ENCODE measurements at regions not wholly inside any gene's neighbourhood (a gene's known extent, or its start where the extent isn't known, plus 50 kb on each side); places are given as distances from the start of the nearest gene placed in this dataset.

DNA sequence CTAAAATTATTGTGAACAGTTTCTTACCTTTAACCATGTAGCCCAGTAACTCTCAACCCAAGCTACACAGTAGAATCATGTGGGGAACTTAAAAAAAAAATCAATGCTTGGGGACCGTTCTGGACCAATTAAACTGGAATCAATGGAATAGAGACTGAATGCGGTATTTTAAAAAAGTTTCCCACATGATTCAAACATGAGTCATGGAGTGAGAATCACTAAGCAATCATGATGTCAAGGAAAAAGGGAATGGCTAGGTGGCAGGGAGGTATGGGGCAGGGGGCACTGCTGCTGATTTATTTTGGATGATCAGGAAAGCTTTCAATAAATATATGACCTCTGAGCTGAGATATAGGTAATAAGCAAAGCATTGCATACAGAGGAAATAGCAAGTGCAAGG lies 250.5 kb upstream of the RORA start:
- no peak for DNase-seq (ENCODE audit: low read depth)

DNA sequence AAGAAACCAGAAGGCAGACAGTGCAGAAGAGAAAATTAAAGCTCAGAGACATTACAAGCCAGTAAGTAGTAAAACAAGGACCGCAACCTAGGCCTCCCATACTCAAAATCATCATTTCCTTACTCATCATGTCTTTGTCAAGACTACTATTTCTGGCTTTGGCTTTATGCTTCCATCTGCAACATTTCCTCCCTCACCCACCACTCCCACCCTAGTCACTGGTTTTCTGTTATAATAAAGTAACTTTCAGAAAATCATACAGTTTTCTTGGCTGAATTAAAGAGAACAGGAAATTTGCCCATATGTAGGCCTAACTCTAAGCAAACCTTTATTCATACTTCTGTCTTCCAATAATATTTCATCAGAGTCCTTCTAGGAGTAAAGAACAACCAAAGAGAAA lies 247.6 kb upstream of the RORA start:
- no peak for DNase-seq (ENCODE audit: low read depth)

DNA sequence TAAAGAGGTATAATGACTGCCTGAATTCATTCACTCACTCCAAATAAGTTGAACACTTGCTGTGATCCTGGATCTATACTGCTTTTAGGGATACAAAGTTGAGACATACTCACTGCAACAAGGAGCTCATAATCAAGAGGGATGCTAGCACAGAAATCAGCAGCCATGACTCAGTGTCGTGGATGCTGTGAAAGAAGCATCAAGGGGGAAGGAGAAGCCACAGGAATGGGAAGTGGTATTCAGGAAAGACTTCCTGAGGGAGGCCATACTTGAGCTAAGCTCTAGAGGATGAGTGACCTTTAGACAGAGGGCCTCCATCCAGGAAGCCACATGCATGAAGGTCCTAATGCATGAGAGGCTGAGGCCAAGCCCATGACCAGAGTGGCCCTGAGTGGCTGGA lies 245.7 kb upstream of the RORA start:
- no peak for DNase-seq (ENCODE audit: low read depth)

DNA sequence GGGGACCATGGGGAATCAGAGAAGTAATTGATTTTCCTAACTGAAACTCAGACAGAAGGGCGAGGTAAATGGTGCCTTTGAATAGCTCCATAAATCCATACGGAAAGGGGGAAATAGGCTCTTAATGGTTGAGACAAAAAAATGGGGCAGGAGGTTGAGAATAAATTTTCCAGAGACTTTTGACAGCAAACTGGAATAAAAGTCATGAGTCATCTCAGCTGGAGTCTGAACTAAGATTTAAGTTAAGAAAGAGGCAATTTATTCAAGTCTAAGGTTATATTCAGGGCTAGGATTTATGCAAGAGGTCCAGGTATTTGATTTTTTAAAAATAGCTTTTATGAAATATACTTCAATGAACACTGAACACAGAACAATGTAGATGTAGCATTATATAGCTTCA lies 238.7 kb upstream of the RORA start:
- no peak for DNase-seq (ENCODE audit: low read depth)

DNA sequence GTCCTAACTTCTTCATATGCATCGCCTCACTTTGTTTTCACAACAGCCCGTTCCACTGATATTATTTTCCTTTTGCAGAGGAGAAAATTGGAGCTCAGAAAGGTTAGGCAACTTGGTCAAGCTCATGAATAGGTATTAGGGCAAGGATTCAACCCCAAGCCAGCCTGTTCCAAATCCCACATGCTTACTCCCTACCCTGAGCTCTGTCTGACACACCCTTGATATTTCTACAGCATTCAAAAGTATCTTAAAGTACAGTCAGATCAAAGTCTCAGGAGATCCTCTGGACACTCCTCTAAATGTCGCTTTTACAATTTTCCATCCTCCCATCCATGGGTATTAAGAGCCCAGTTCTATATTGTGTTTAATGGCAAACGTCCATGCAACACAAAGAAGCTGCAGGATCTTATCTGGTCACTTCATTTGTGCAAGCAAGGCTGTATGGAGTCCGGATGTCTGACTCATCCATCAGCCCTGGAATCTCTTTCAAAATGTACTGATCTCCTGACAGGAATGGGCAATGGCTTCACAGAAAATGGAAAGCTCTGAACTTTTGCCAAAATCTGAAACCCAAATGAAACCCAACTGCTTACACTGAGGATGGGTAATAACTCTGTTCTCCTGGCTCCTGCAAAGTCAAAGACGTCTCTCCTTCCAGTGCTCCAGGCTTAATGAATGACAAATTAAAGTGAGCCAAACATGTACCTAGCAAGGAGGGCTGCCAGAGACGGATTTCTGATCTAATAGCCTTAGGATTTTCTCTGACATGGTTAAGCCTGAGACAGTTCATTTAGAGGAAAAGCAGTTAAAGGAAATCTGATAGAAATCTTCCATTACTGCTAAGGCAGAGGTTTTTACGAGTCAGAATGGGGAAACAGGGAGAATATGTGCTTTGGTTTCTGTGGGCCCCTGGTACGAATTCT lies 230.9 kb upstream of the RORA start:
- no peak for DNase-seq (ENCODE audit: low read depth)

DNA sequence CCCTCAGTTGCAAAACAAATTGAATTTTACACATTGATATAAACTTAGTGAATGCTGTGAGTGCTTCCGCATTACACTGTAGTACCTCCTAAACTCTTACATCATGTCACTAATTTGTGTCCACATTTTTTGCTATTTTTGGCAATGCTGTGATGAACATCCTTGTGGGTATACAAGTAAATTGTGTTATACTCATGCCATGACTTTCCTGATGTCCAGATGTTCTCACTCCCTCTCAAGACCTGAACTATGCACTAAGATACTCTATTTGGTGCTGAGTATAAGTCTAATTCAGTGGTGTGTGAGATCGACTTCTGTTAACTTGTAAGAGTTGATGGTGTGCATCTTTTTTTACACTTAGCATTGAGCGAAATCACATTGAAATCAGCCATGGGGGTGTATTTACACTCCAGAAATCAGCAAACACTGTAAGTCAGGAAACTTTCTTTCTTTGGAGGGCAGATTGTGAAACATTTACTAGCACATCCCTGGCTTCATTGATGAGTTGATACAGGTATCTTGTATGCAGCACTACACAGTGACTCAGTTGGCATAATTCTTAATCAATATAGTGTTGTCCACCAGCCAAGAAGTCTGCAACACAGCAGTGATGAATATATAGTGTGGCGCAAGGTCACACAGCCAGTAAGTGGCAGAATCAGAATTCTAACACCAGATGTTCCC lies 228.1 kb upstream of the RORA start:
- DNase-seq (ENCODE audit: low read depth): no peak

DNA sequence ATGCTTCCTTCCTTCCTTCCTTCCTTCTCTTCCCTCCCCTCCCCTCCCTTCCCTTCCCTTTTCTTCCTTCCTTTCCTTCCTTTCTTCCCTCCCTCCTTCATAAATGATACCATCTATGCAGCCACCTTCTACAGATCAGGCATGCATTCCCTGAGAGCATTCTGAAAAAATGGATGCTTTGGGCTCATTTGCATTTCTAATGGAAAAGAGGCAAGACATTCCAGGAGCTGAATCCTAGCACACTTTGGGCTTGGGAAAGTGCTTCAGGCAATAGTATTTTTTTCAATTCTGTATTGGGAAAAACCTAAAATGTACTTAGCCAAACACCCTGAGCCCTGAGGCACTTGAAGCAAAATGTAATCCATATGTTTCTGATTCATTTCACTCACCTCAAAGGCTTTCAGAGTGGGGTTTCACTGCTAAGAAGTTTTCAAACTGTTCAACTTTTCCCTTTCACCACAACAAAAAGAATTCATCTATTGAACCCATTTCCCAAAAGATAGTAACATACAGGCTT lies 220.1 kb upstream of the RORA start:
- no peak for DNase-seq (ENCODE audit: low read depth)

DNA sequence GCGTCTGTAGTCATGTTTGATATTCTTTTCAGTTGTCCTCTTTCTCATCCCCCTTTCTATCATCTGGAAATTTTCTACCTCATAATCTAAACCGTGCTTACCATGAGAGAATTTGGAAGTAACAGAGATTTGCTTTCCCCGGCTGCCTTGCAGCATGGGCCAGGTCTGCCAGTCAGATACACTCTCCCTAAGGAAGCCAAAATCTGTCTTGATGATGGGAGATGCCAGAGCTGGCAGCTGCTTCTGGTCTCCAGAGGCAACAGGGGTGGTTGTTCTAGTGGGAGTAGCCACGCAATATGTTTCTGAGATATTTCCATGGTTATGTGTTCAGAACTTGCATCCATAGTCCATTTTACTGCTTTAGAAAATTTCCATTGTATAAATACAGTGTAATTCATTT lies 218.9 kb upstream of the RORA start:
- DNase-seq (ENCODE audit: low read depth): no peak

DNA sequence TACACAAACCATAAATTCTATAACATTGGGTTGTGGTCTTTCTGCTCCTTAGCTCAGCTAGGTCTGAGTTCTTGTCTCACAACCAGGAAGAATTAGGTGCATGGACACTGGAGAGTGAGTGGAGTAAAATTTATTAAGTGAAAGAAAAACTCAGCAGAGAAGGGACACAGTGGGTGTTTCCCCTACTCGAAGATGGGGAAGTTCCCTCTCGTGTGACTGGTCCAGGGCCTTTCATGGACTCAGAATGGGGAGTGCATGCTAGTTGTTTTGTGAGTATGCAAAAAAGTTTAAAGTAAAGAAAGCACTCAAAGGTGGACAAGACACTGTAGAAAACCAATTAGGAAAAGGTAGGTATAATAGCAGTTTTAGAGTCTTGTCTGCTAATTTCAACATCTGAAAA lies 215.5 kb upstream of the RORA start:
- no peak for DNase-seq (ENCODE audit: low read depth)

DNA sequence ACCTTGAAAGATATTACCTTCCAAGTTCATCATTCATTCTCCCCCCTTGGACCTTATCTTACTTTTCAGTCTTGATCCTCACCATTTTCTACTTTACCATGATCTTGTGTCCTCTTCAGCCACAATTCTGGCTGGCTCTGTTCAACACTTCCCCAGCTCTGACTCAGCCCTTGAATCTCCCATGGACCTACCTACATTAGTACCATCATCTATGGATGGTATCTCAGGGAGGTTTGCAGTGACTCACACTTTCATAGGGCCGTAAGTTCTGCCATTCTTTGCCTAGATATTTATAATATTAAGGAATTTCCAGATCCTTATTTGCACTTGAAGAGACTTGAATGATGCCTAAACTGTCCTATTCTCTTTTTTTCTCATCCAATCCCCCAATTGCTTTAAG lies 213.7 kb upstream of the RORA start:
- no peak for DNase-seq (ENCODE audit: low read depth)

DNA sequence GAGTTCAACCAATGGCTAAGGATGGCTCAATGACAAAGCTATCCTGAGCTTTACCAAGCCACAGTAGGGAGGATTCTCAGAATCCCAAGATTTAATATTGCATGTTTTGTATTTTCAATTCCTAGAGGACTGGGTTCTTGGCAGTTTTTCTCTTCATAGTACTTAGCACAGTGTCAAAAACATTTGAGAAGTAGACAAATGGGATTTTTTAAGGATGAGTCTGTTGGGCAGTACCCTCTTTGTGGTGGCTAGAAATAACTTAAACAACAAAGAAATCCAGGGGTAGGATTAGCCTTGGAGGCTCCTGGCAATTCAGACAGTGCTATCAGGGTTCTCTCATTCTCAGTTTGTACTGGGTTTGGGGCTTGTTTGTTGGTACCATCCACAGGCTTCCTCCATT lies 212.8 kb upstream of the RORA start:
- no peak for DNase-seq (ENCODE audit: low read depth)

DNA sequence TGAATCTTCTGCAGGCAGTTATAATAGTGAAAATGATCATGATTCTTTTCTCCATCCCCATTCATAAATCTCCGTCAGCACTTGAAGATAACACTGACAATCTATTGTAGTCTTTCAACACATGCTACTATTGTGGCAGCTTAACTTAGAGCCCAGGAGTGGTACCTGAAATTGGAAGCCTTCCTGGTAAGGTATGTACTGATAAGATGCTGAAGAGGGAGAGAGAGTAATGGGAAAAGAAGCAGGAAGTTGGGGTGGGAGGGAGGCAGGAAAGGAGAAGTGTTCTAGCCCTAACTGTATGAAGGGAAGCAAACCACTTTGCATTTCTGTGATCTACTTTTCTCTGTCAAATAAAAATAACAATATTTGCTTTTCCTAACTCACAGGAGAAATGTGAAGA lies 197.4 kb upstream of the RORA start:
- DNase-seq (ENCODE audit: low read depth): no peak

DNA sequence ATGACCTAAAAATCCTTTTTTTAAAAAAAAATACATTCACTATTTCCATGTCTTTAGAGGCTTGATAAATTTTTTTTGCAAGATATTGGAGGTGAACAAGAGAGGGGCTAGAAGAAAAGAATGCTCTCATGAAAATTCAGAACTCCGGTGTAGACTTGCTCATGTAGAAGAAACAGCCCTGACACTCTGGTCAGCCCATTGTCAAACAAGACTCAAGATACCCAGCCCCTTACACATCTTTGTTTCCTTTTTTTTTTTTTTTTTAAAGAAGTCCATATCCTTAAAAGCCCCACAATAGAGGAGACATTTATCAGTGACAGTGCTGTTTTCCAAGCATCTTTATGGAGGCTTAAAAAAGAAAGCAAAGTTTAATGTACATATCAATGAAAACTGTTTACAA lies 196.8 kb upstream of the RORA start:
- DNase-seq (ENCODE audit: low read depth): no peak

DNA sequence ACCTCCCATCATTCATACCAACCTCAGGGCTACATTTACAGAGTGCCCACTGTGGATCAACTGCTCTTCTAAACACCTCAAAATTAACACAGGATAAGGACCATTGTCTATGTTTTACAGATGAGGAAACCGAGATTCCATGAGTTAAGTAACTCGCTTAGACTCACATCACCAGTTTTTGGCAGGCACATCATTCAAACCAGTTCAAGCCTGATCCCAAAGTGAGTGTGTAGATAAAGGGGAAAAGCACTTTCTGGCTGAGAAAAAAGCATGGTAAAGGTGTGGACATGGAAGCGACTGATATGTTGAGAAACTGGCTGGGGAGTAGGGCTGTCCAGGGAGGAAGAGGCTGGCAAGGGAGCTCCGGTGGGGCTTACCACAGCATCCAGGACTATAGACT lies 193.7 kb upstream of the RORA start:
- no peak for DNase-seq (ENCODE audit: low read depth)

DNA sequence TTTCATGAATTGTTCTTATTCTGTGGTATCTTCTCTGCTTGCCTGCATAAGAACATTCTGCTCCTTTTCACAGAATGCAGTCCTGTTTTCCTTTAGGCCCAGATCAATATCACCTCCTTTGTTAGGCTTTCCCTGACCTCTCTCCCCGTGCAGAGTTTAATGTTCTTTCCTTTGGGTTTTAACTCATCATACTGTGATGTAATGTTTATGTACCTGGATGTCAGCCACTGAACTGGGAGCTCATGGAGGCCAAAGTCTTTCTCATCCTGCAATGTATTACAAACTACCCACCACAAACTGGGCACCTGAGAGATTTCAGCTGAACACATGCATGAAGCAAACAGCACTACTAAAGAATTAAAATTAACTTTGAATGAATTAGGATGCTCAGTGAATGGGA lies 192.8 kb upstream of the RORA start:
- DNase-seq (ENCODE audit: low read depth): no peak

DNA sequence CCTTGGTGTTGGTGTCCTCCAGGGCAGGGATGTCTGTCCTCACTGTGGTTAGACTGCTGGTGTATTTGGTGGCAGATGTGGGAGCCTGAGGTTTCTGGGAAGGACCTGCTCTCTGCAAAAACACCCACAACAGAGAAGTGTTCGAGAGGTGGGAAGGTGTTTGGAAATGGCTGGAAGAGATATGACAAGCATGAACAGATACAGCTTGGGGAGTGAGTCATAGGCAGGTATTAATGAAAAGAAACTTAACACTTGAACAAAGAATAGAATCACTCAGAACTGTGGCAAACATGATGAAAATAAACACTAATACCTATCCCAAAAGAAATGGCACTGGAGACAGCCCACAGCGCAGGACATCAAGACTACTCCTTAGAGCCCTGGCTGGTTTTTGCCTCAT lies 192.4 kb upstream of the RORA start:
- DNase-seq (ENCODE audit: low read depth): no peak

DNA sequence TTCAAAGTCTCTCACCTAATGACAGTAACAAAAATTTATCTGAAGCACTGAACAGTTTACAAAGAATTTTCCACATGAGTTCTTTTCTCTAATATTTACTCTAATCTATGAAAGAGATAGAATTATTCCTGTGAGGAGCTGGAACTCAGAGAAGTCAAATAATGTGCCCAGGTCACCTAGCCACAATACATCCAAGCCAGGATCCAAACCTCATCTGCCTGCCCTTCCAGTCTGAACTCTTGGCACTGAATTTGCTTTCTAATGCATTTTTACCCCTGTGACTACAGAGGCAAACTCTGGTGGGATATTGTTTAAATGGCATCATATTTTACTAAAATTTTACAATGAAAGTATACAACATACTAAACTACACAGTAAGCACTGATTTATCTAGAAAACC lies 191.4 kb upstream of the RORA start:
- no peak for DNase-seq (ENCODE audit: low read depth)

DNA sequence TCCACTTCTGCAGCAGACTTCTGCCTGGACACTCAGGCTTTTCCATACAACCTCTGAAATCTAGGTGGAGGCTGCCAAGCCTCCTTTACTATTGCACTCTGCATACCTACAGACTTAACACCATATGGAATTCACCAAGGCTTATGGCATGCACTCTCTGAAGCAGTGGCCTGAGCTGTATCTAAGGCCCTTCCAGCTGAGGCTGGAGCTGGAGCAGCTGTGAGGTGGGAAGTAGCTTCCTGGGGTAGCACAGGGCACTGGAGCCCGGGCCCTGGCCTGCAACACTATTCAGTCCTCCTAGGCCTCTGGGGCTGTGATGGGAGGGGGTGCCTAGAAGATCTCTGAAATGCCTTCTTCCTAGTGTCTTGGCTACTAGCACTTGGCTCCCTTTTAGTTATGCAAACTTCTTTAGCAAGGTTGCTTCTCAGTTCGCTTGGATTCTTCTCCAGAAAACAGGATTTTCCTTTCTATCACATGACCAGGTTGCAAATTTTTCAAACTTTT lies 186.6 kb upstream of the RORA start:
- DNase-seq (ENCODE audit: low read depth): no peak

DNA sequence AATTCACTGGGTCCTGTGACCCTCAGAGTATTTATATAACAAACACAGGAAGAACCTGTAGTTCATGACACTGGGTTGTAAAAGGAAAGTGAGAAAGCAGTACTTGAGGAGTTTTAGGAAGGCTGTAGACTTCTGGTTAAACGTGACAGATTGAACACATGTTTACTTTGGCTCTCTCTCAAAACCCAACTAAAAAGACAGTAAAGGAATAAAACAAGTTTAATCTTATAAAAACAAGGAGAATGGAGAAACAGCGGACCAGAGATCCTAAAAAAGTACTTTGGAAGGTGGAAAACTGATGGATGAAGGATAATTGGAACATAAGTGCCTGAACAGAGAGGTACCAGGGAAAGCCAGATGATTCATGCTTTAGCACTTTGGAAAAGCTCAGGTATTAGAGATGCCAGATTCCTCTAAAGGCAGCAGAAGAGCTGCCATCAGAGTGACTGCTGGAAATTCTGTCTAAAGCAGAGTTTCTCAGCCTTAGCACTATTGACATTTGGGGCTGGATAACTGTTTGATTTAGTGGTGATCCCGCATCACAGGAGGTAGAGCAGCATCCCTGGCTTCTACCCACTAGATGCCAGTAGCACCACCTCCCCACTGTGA lies 182.9 kb upstream of the RORA start:
- DNase-seq (ENCODE audit: low read depth): no peak

DNA sequence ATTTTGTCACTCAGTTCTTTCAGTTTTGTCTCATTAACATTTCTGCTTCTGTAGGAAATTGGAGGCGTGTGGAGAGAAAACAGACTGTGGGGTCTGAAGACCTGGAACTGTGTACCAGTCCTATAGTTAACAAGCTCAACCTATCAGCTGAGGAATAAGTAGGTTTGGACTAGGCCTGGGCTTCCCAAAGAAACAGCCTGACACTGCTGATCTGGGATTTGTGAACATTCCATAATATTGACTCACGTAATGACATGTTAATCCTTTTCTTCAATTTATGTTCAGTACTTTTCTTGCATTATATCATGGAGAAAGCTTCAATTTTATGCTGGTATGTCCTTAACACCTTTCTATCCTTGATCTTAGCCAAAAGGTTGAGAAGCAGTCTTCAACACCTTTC lies 181.6 kb upstream of the RORA start:
- no peak for DNase-seq (ENCODE audit: low read depth)

DNA sequence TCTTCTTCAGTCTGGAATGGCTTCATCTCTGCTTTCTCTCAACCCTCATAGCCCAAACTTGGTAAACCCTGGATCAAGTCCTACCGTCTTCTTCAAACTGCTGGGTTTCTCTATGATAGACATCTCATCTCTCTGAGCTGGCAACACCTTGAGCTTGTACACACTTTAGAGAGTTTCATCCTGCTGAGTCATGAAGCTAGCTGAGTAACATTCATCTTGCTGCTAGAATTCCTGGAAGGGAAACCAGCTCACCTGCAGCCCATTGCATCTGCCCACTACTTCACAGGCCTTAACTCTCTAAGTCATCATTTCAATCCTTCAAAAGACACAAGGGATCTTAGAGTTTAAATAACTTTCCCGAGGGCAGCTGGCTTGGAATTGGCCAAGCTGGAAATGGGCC lies 175.5 kb upstream of the RORA start:
- no peak for DNase-seq (ENCODE audit: low read depth)

DNA sequence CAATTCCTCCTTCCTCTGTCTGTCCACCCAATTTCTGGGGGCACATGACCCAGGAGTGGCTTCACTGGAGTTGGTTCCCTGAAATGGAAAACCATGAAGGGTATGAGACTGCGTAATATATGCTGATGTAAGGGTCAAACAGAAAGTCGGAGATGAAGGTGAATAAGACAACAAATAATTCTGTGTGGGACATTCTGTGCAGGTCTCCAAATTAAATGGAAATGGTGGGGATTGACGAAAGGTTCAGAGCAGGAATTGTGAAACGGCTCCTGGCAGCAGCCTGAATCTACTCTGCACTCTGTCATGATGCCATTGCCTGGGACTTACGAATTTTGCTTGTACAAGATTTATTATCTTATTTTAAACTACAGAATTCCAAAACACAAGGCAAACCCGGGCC lies 174.8 kb upstream of the RORA start:
- no peak for DNase-seq (ENCODE audit: low read depth)
